Gastrocnemius medialis (tissue), 4 donors: ENCODE measurements at regions not wholly inside any gene's neighbourhood (a gene's known extent, or its start where the extent isn't known, plus 50 kb on each side); places are given as distances from the start of the nearest gene placed in this dataset.

Source experiments
- CTCF ChIP-seq, 5 experiments: fragments of 450-650 bp in 3 of 5; fragments of 200-600 bp in 2 of 5; sonication (generic) in 2 of 5; IDR thresholded peaks in 4 of 5; conservative IDR thresholded peaks in 1 of 5; 1 replicate in 4 of 5; 2 replicates in 1 of 5; pipeline ENCODE4 v1.5.1; 2016 to 2019; ENCODE audit warnings: antibody characterized with exemption in 5 of 5, mild to moderate bottlenecking in 3 of 5, moderate library complexity in 3 of 5
- POLR2A ChIP-seq, 2 donors: fragments of 450-650 bp; IDR thresholded peaks; one replicate each; pipeline ENCODE4 v1.6.1; 2017; ENCODE audit warnings: antibody characterized with exemption in 2 of 2, mild to moderate bottlenecking in 2 of 2, moderate library complexity in 2 of 2

- no peak for TF ChIP-seq CTCF (IDR thresholded peaks at IDR 0.05 in 4 of 5, conservative IDR thresholded peaks at IDR 0.05 in 1 of 5)
- TF ChIP-seq POLR2A (IDR thresholded peaks at IDR 0.05) = no peak
Observed at GRCh38 chr6:145194389-145194788, 540.9 kb downstream of the EPM2A start.
